C4-2B (cell line): ENCODE measurements at regions not wholly inside any gene's neighbourhood (a gene's known extent, or its start where the extent isn't known, plus 50 kb on each side); places are given as distances from the start of the nearest gene placed in this dataset.

Experiments
- CTCF ChIP-seq: fragments of 450-650 bp; conservative IDR thresholded peaks from 2 replicates; pipeline ENCODE4 v1.5.1; 2017; ENCODE audit warnings: mild to moderate bottlenecking
- ZFX ChIP-seq: fragments of 450-650 bp; IDR thresholded peaks from 2 replicates; pipeline ENCODE4 v1.6.1; 2017

- TF ChIP-seq CTCF (no peak), ZFX (no peak)
Observed at GRCh38 chr7:36034020-36034419, 119.0 kb upstream of the EEPD1 start.
